ENCODE measurements at regions not wholly inside any gene's neighbourhood (a gene's known extent, or its start where the extent isn't known, plus 50 kb on each side); places are given as distances from the start of the nearest gene placed in this dataset.
A peak's percentile ranks its signal among the peaks of the same experiment; 100 is the strongest.

- TF ChIP-seq, protein P1, sequence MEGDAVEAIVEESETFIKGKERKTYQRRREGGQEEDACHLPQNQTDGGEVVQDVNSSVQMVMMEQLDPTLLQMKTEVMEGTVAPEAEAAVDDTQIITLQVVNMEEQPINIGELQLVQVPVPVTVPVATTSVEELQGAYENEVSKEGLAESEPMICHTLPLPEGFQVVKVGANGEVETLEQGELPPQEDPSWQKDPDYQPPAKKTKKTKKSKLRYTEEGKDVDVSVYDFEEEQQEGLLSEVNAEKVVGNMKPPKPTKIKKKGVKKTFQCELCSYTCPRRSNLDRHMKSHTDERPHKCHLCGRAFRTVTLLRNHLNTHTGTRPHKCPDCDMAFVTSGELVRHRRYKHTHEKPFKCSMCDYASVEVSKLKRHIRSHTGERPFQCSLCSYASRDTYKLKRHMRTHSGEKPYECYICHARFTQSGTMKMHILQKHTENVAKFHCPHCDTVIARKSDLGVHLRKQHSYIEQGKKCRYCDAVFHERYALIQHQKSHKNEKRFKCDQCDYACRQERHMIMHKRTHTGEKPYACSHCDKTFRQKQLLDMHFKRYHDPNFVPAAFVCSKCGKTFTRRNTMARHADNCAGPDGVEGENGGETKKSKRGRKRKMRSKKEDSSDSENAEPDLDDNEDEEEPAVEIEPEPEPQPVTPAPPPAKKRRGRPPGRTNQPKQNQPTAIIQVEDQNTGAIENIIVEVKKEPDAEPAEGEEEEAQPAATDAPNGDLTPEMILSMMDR (tag by site-specific recombination; IDR thresholded peaks at IDR 0.05): peak; percentile 78
- TF ChIP-seq ZNF248 (tag by site-specific recombination; IDR thresholded peaks at IDR 0.05) (no peak), TCF7L2 (IDR thresholded peaks at IDR 0.05; ENCODE audit: borderline replicate concordance, low read depth, low read length) (no peak), HIC1 (tag by site-specific recombination; IDR thresholded peaks at IDR 0.05) (no peak), ZNF37A (tag by site-specific recombination; IDR thresholded peaks at IDR 0.05) (no peak), ZNF837 (tag by site-specific recombination; IDR thresholded peaks at IDR 0.05) (no peak), ZBTB7A (tag by site-specific recombination; IDR thresholded peaks at IDR 0.05; ENCODE audit: low read depth) (no peak), ZNF776 (tag by site-specific recombination; IDR thresholded peaks at IDR 0.05; ENCODE audit: borderline replicate concordance) (no peak), ZNF239 (tag by site-specific recombination; IDR thresholded peaks at IDR 0.05) (no peak)
- TF ChIP-seq, protein P2, sequence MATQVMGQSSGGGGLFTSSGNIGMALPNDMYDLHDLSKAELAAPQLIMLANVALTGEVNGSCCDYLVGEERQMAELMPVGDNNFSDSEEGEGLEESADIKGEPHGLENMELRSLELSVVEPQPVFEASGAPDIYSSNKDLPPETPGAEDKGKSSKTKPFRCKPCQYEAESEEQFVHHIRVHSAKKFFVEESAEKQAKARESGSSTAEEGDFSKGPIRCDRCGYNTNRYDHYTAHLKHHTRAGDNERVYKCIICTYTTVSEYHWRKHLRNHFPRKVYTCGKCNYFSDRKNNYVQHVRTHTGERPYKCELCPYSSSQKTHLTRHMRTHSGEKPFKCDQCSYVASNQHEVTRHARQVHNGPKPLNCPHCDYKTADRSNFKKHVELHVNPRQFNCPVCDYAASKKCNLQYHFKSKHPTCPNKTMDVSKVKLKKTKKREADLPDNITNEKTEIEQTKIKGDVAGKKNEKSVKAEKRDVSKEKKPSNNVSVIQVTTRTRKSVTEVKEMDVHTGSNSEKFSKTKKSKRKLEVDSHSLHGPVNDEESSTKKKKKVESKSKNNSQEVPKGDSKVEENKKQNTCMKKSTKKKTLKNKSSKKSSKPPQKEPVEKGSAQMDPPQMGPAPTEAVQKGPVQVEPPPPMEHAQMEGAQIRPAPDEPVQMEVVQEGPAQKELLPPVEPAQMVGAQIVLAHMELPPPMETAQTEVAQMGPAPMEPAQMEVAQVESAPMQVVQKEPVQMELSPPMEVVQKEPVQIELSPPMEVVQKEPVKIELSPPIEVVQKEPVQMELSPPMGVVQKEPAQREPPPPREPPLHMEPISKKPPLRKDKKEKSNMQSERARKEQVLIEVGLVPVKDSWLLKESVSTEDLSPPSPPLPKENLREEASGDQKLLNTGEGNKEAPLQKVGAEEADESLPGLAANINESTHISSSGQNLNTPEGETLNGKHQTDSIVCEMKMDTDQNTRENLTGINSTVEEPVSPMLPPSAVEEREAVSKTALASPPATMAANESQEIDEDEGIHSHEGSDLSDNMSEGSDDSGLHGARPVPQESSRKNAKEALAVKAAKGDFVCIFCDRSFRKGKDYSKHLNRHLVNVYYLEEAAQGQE (tag by site-specific recombination; IDR thresholded peaks at IDR 0.05): no peak
- TF ChIP-seq, protein P3, sequence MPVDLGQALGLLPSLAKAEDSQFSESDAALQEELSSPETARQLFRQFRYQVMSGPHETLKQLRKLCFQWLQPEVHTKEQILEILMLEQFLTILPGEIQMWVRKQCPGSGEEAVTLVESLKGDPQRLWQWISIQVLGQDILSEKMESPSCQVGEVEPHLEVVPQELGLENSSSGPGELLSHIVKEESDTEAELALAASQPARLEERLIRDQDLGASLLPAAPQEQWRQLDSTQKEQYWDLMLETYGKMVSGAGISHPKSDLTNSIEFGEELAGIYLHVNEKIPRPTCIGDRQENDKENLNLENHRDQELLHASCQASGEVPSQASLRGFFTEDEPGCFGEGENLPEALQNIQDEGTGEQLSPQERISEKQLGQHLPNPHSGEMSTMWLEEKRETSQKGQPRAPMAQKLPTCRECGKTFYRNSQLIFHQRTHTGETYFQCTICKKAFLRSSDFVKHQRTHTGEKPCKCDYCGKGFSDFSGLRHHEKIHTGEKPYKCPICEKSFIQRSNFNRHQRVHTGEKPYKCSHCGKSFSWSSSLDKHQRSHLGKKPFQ (tag by site-specific recombination; IDR thresholded peaks at IDR 0.05): no peak
Measured at GRCh38 chr12:107607464-107608392, 77.9 kb upstream of the PWP1 start.
